H1 (cell line): ENCODE measurements at regions not wholly inside any gene's neighbourhood (a gene's known extent, or its start where the extent isn't known, plus 50 kb on each side); places are given as distances from the start of the nearest gene placed in this dataset.

Experiments
- CTCF ChIA-PET: fragments of 300-600 bp; sonication (Branson Sonifier 250); formaldehyde crosslinking; loops from one replicate; lab custom pipeline; 2021; ENCODE audit not compliant: partially characterized antibody; lab: Charles Lee
- POLR2A ChIA-PET: fragments of 300-600 bp; sonication (Branson Sonifier 250); formaldehyde crosslinking; loops from one replicate; lab custom pipeline; 2021; ENCODE audit warnings: inconsistent platforms; ENCODE audit not compliant: partially characterized antibody; lab: Charles Lee
- DNase-seq, 2 experiments: peaks; one replicate each; pipeline versions ENCODE4 v3.0.0 to v3.0.0-alpha.2; 2010 to 2022; ENCODE audit warnings: low spot score in 2 of 2, low read depth in 1 of 2, mixed read lengths in 1 of 2
- FAIRE-seq: peaks from 2 replicates; lab custom pipeline; 2011; peaks lifted over from hg19 to GRCh38; lab: Jason Lieb, UNC
- H2AFZ ChIP-seq: 2 replicates; pipeline ENCODE4 v1.8.1; 2012; ENCODE audit warnings: low read length, inconsistent platforms
- H2AK5ac ChIP-seq: 2 replicates; pipeline ENCODE4 v1.6.1; 2013; ENCODE audit warnings: low read depth, low read length
- H2BK120ac ChIP-seq: replicated peaks from 2 replicates; pipeline ENCODE3; 2013; ENCODE audit warnings: low read depth, low read length, inconsistent platforms
- H2BK12ac ChIP-seq: 2 replicates; pipeline ENCODE4 v1.6.1; 2013; ENCODE audit warnings: low read depth, low read length
- H2BK15ac ChIP-seq: 2 replicates; pipeline ENCODE4 v1.6.1; 2013; ENCODE audit warnings: low read length
- H2BK20ac ChIP-seq: 2 replicates; pipeline ENCODE4 v1.6.1; 2013; ENCODE audit warnings: low read length
- H2BK5ac ChIP-seq: 2 replicates; pipeline ENCODE4 v1.6.1; 2013; ENCODE audit warnings: low read depth, low read length
- H3K14ac ChIP-seq: 2 replicates; pipeline ENCODE4 v1.6.1; 2013; ENCODE audit warnings: inconsistent platforms; ENCODE audit not compliant: insufficient read length
- H3K18ac ChIP-seq: 2 replicates; pipeline ENCODE4 v1.6.1; 2013; ENCODE audit warnings: low read length; ENCODE audit errors: extremely low read depth
- H3K23ac ChIP-seq: 2 replicates; pipeline ENCODE4 v1.6.1; 2013; ENCODE audit warnings: inconsistent platforms; ENCODE audit not compliant: insufficient read length
- H3K23me2 ChIP-seq: 2 replicates; pipeline ENCODE4 v1.6.1; 2013; ENCODE audit warnings: low read depth, low read length
- H3K27ac ChIP-seq: 2 replicates; pipeline ENCODE4 v1.6.1; 2011; ENCODE audit warnings: low read depth, low read length, inconsistent platforms
- H3K27me3 ChIP-seq, 4 experiments: replicated peaks in 1 of 4; 1 replicate in 1 of 4; 2 replicates in 3 of 4; pipeline versions ENCODE4 v1.6.1 to v1.8.1; 2011 to 2013; ENCODE audit warnings: low read length in 3 of 4, mild to moderate bottlenecking in 3 of 4, inconsistent platforms in 2 of 4, mixed read lengths in 2 of 4, moderate library complexity in 1 of 4; ENCODE audit not compliant: control insufficient read depth in 3 of 4, insufficient read depth in 3 of 4; ENCODE audit errors: extremely low read depth in 1 of 4
- H3K36me3 ChIP-seq, 4 experiments: 2 replicates each; pipeline versions ENCODE4 v1.6.1 to v1.8.1; 2011 to 2013; ENCODE audit warnings: mild to moderate bottlenecking in 4 of 4, low read length in 3 of 4, moderate library complexity in 2 of 4, control low read depth in 1 of 4, inconsistent platforms in 1 of 4; ENCODE audit not compliant: insufficient read depth in 4 of 4, control insufficient read depth in 2 of 4
- H3K4ac ChIP-seq: replicated peaks from 2 replicates; pipeline ENCODE3; 2013; ENCODE audit warnings: low read length, low read depth, mixed read lengths, inconsistent platforms; ENCODE audit not compliant: insufficient read length
- H3K4me1 ChIP-seq, 4 experiments: replicated peaks in 1 of 4; 1 replicate in 1 of 4; 2 replicates in 3 of 4; pipeline versions ENCODE4 v1.6.1 to v1.8.1; 2011 to 2013; ENCODE audit warnings: low read length in 3 of 4, inconsistent platforms in 2 of 4, mixed read lengths in 1 of 4; ENCODE audit not compliant: insufficient read depth in 4 of 4, control insufficient read depth in 3 of 4
- H3K4me2 ChIP-seq, 2 experiments: 2 replicates each; pipeline versions ENCODE4 v1.6.1 to v1.8.1; 2011 to 2013; ENCODE audit warnings: low read depth in 2 of 2, low read length in 2 of 2, control low read depth in 1 of 2, inconsistent platforms in 1 of 2, mild to moderate bottlenecking in 1 of 2; ENCODE audit not compliant: insufficient read depth in 1 of 2
- H3K4me3 ChIP-seq, 4 experiments: fragments of 200-600, 300-600 bp in 1 of 4; sonication (generic), shearing (Covaris generic), sonication (Bioruptor Twin) in 1 of 4; 2 replicates each; pipeline versions ENCODE4 v1.5.1 to v1.8.1; 2011 to 2016; ENCODE audit warnings: low read length in 4 of 4, low read depth in 3 of 4, control low read depth in 2 of 4, inconsistent platforms in 2 of 4, mild to moderate bottlenecking in 2 of 4, mixed read lengths in 1 of 4, moderate library complexity in 1 of 4; ENCODE audit not compliant: insufficient read depth in 2 of 4; ENCODE audit errors: extremely low read depth in 1 of 4
- H3K56ac ChIP-seq: replicated peaks from 2 replicates; pipeline ENCODE3; 2013; ENCODE audit warnings: low read depth, mild to moderate bottlenecking, mixed read lengths, low read length, inconsistent platforms; ENCODE audit not compliant: insufficient read length
- H3K79me1 ChIP-seq: 2 replicates; pipeline ENCODE4 v1.6.1; 2013; ENCODE audit warnings: low read depth, low read length, control low read depth
- H3K79me2 ChIP-seq, 2 experiments: 2 replicates each; pipeline versions ENCODE4 v1.6.1 to v1.8.1; 2012 to 2013; ENCODE audit warnings: low read length in 2 of 2, mild to moderate bottlenecking in 2 of 2, inconsistent platforms in 1 of 2; ENCODE audit not compliant: insufficient read depth in 2 of 2, control insufficient read depth in 1 of 2
- H3K9ac ChIP-seq, 4 experiments: replicated peaks in 1 of 4; 1 replicate in 1 of 4; 2 replicates in 3 of 4; pipeline versions ENCODE4 v1.6.1 to v1.8.1; 2011 to 2013; ENCODE audit warnings: low read depth in 3 of 4, low read length in 3 of 4, control low read depth in 2 of 4, mild to moderate bottlenecking in 2 of 4, moderate library complexity in 2 of 4, inconsistent platforms in 1 of 4; ENCODE audit errors: extremely low read depth in 1 of 4
- H3K9me3 ChIP-seq, 2 experiments: 2 replicates each; pipeline versions ENCODE4 v1.6.1 to v1.8.1; 2012 to 2013; ENCODE audit warnings: mild to moderate bottlenecking in 2 of 2, moderate library complexity in 2 of 2, control low read depth in 1 of 2, inconsistent platforms in 1 of 2, low read depth in 1 of 2, low read length in 1 of 2, mixed read lengths in 1 of 2; ENCODE audit not compliant: insufficient read depth in 2 of 2
- H4K20me1 ChIP-seq, 2 experiments: replicated peaks in 1 of 2; 2 replicates each; pipeline versions ENCODE3 to v1.8.1; 2011 to 2013; ENCODE audit warnings: inconsistent platforms in 2 of 2, low read length in 2 of 2, mild to moderate bottlenecking in 1 of 2; ENCODE audit not compliant: insufficient read depth in 2 of 2, control insufficient read depth in 1 of 2
- H4K5ac ChIP-seq: 2 replicates; pipeline ENCODE4 v1.6.1; 2013; ENCODE audit warnings: low read length, low read depth, mixed read lengths, inconsistent platforms; ENCODE audit not compliant: insufficient read length
- H4K8ac ChIP-seq: 2 replicates; pipeline ENCODE4 v1.8.0; 2013; ENCODE audit warnings: mild to moderate bottlenecking, moderate library complexity, low read length, inconsistent platforms; ENCODE audit not compliant: insufficient read depth; ENCODE audit errors: extremely low read depth
- H4K91ac ChIP-seq: replicated peaks from 2 replicates; pipeline ENCODE3; 2013; ENCODE audit warnings: low read length, mixed read lengths, inconsistent platforms; ENCODE audit not compliant: insufficient read length
- MAFK ChIP-seq: IDR thresholded peaks from 2 replicates; pipeline ENCODE4 v1.6.1; 2012; ENCODE audit warnings: low read depth, mild to moderate bottlenecking, improper control_type of control experiment, low read length
- PHF8 ChIP-seq: fragments of 200-600 bp; sonication (generic); conservative IDR thresholded peaks from 2 replicates; pipeline ENCODE4 v1.7.1; 2012; ENCODE audit warnings: low read depth, mild to moderate bottlenecking, inconsistent platforms, low read length, moderate library complexity
- SUZ12 ChIP-seq: fragments of 200-600 bp; sonication (generic); IDR thresholded peaks from 2 replicates; pipeline ENCODE4 v1.6.1; 2012; ENCODE audit warnings: mild to moderate bottlenecking, inconsistent platforms, low read length, moderate library complexity, mixed read lengths
- WGBS, 2 experiments: shearing (Covaris generic) in 1 of 2; methylation state at CpG; one replicate each; pipeline versions ENCODE4 v1.1.6 to v1.1.7; 2013 to 2015; ENCODE audit warnings: low lambda C conversion rate in 2 of 2, mixed read lengths in 2 of 2, inconsistent platforms in 1 of 2, low coverage in 1 of 2, missing lambda C conversion rate in 1 of 2; ENCODE audit not compliant: insufficient replicate concordance in 2 of 2, insufficient coverage in 1 of 2, insufficient read length in 1 of 2; ENCODE audit errors: extremely low coverage in 1 of 2, missing lambda C conversion rate in 1 of 2; 5-methylcytosine and 5-hydroxymethylcytosine counted together

DNA sequence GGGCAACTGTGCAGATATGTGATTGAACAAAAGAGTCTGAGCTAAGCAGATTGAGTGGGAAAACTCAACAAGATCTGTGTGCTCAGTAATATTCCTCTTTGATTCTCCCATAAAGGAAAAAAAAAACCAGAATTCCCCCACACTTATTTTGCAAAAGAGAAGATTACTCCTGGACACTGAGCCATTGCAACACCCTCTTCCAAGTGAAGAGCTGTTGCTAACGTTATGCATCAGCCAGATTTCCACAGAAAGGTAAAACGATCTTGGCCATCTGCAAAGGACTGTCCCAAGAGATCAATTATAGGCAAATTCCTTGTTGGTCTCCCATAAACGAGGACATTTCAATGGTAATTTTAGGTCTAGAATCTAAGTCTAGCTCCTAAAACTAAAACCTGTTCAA is 587.7 kb downstream of the C12orf50 start:
- no peaks in the 10 kb centered on the region for H3K79me1 ChIP-seq
- DNase-seq, result no peak

More for the DNA sequence above, 587.7 kb downstream of the C12orf50 start:
- no peak overlapping the region for H4K5ac ChIP-seq
- no peak overlapping the region for H3K23ac ChIP-seq
- no peak overlapping the region for H2BK15ac ChIP-seq
- no peak overlapping the region for H3K9ac ChIP-seq
- no peak overlapping the region for H3K4me2 ChIP-seq
- no peak overlapping the region for H3K4ac ChIP-seq
- no peak for TF ChIP-seq MAFK
- TF ChIP-seq PHF8, result no peak
- no peak for TF ChIP-seq SUZ12
- no peak overlapping the region for H3K4me3 ChIP-seq
- no peaks in the 10 kb centered on the region for H3K23me2 ChIP-seq
- no peaks in the 10 kb centered on the region for H3K79me2 ChIP-seq
- H3K36me3 ChIP-seq, result no peaks in the 10 kb centered on the region
- CTCF ChIA-PET, result interaction anchor here (0.6 kb wide), 1 partner anchor 8 kb away, joined by 3 read pairs; no protein-coding TSS in a partner anchor
- H4K8ac ChIP-seq, result no peak overlapping the region
- no peak overlapping the region for H2BK20ac ChIP-seq
- H3K14ac ChIP-seq, result no peak overlapping the region
- POLR2A ChIA-PET, result no interaction called here
- H2AK5ac ChIP-seq, result no peak overlapping the region
- no peak overlapping the region for H3K56ac ChIP-seq
- no peak overlapping the region for H2BK5ac ChIP-seq
- H3K4me1 ChIP-seq, result no peaks in the 10 kb centered on the region
- no peak overlapping the region for H3K18ac ChIP-seq
- FAIRE-seq, result no peak
- H2AFZ ChIP-seq, result no peak overlapping the region
- no peaks in the 10 kb centered on the region for H3K27me3 ChIP-seq
- H4K91ac ChIP-seq, result no peak overlapping the region
- H4K20me1 ChIP-seq, result no peaks in the 10 kb centered on the region
- WGBS, 2 experiments, result 91% methylated on average over 3 of the region's 3 CpGs; no CpG with 5 or more reads in 1 of the 2 experiments
- no peaks in the 10 kb centered on the region for H3K9me3 ChIP-seq
- H2BK120ac ChIP-seq, result no peak overlapping the region
- no peak overlapping the region for H3K27ac ChIP-seq
- no peak overlapping the region for H2BK12ac ChIP-seq
